ENCODE measurements at regions not wholly inside any gene's neighbourhood (a gene's known extent, or its start where the extent isn't known, plus 50 kb on each side); places are given as distances from the start of the nearest gene placed in this dataset.

- H3K9me2 ChIP-seq (ENCODE audit: insufficient read depth, low read length), result no peaks in the 10 kb centered on the region
- TF ChIP-seq, protein P1, sequence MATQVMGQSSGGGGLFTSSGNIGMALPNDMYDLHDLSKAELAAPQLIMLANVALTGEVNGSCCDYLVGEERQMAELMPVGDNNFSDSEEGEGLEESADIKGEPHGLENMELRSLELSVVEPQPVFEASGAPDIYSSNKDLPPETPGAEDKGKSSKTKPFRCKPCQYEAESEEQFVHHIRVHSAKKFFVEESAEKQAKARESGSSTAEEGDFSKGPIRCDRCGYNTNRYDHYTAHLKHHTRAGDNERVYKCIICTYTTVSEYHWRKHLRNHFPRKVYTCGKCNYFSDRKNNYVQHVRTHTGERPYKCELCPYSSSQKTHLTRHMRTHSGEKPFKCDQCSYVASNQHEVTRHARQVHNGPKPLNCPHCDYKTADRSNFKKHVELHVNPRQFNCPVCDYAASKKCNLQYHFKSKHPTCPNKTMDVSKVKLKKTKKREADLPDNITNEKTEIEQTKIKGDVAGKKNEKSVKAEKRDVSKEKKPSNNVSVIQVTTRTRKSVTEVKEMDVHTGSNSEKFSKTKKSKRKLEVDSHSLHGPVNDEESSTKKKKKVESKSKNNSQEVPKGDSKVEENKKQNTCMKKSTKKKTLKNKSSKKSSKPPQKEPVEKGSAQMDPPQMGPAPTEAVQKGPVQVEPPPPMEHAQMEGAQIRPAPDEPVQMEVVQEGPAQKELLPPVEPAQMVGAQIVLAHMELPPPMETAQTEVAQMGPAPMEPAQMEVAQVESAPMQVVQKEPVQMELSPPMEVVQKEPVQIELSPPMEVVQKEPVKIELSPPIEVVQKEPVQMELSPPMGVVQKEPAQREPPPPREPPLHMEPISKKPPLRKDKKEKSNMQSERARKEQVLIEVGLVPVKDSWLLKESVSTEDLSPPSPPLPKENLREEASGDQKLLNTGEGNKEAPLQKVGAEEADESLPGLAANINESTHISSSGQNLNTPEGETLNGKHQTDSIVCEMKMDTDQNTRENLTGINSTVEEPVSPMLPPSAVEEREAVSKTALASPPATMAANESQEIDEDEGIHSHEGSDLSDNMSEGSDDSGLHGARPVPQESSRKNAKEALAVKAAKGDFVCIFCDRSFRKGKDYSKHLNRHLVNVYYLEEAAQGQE (IDR thresholded peaks at IDR 0.05; ENCODE audit: borderline replicate concordance), result no peak
- TF ChIP-seq SMC3 (conservative IDR thresholded peaks at IDR 0.05; ENCODE audit: poor library complexity) (no peak), MXI1 (conservative IDR thresholded peaks at IDR 0.05; ENCODE audit: poor library complexity, severe bottlenecking) (no peak), RAD21 (conservative IDR thresholded peaks at IDR 0.05) (no peak), EP300 (conservative IDR thresholded peaks at IDR 0.05; ENCODE audit: poor library complexity, severe bottlenecking) (no peak), TAF1 (IDR thresholded peaks at IDR 0.05; ENCODE audit: low read depth) (no peak), POLR2AphosphoS5 (IDR thresholded peaks at IDR 0.05) (no peak), CTCF (IDR thresholded peaks at IDR 0.05; ENCODE audit: poor library complexity, severe bottlenecking) (no peak), EZH2 (IDR thresholded peaks at IDR 0.05; ENCODE audit: borderline replicate concordance, insufficient read depth, low read length, poor library complexity, severe bottlenecking) (no peak)
Measured at GRCh38 chr2:180672377-180672776, 308.0 kb upstream of the UBE2E3 start.

GRCh38 chr2:180670302-180671003 lies 310.0 kb upstream of the UBE2E3 start:
- Histone ChIP-seq H3K79me2 (replicated peaks; ENCODE audit: insufficient read depth, low read length) (no peaks in the 10 kb centered on the region), H3K9me2 (ENCODE audit: insufficient read depth, low read length) (no peaks in the 10 kb centered on the region), H3K9ac (ENCODE audit: low read length) (no peak overlapping the region), H3K9me3 (ENCODE audit: low read length) (no peaks in the 10 kb centered on the region), H3K27me3 (ENCODE audit: insufficient read depth, low read depth, low read length) (no peaks in the 10 kb centered on the region), H2AFZ (ENCODE audit: low read depth, low read length) (no peak overlapping the region), H4K20me1 (ENCODE audit: insufficient read depth) (no peaks in the 10 kb centered on the region), H3K36me3 (ENCODE audit: insufficient read depth, low read length) (no peaks in the 10 kb centered on the region), H3K27ac (ENCODE audit: low read length) (no peak overlapping the region), H3F3A (ENCODE audit: insufficient read depth, low read length, poor library complexity, severe bottlenecking) (no peaks in the 10 kb centered on the region), H3K4me2 (ENCODE audit: low read length) (no peak overlapping the region), H3K4me3 (ENCODE audit: low read length) (no peak overlapping the region)
- TF ChIP-seq CTCF (IDR thresholded peaks at IDR 0.05; ENCODE audit: poor library complexity, severe bottlenecking) (no peak), EP300 (conservative IDR thresholded peaks at IDR 0.05; ENCODE audit: poor library complexity, severe bottlenecking) (no peak), SMC3 (conservative IDR thresholded peaks at IDR 0.05; ENCODE audit: poor library complexity) (no peak), EZH2 (IDR thresholded peaks at IDR 0.05; ENCODE audit: borderline replicate concordance, insufficient read depth, low read length, poor library complexity, severe bottlenecking) (no peak), POLR2AphosphoS5 (IDR thresholded peaks at IDR 0.05) (no peak), TAF1 (IDR thresholded peaks at IDR 0.05; ENCODE audit: low read depth) (no peak), MXI1 (conservative IDR thresholded peaks at IDR 0.05; ENCODE audit: poor library complexity, severe bottlenecking) (no peak), RAD21 (conservative IDR thresholded peaks at IDR 0.05) (no peak)
- TF ChIP-seq, protein P1 (IDR thresholded peaks at IDR 0.05; ENCODE audit: borderline replicate concordance), result no peak

More at GRCh38 chr2:180672377-180672776, 308.0 kb upstream of the UBE2E3 start:
- Histone ChIP-seq H3K9me3 (ENCODE audit: low read length) (no peaks in the 10 kb centered on the region), H3K9ac (ENCODE audit: low read length) (no peak overlapping the region), H3K36me3 (ENCODE audit: insufficient read depth, low read length) (no peaks in the 10 kb centered on the region), H2AFZ (ENCODE audit: low read depth, low read length) (no peak overlapping the region), H3K4me3 (ENCODE audit: low read length) (no peak overlapping the region), H3K4me2 (ENCODE audit: low read length) (no peak overlapping the region), H3K27ac (ENCODE audit: low read length) (no peak overlapping the region), H4K20me1 (ENCODE audit: insufficient read depth) (no peaks in the 10 kb centered on the region), H3K27me3 (ENCODE audit: insufficient read depth, low read depth, low read length) (no peaks in the 10 kb centered on the region), H3F3A (ENCODE audit: insufficient read depth, low read length, poor library complexity, severe bottlenecking) (no peaks in the 10 kb centered on the region), H3K79me2 (replicated peaks; ENCODE audit: insufficient read depth, low read length) (no peaks in the 10 kb centered on the region)

Data from neural cell (in vitro differentiated cells).